ENCODE measurements at regions not wholly inside any gene's neighbourhood (a gene's known extent, or its start where the extent isn't known, plus 50 kb on each side); places are given as distances from the start of the nearest gene placed in this dataset.

- Histone ChIP-seq H3K9me2 (ENCODE audit: insufficient read depth) (no peaks in the 10 kb centered on the region), H3K9ac (no peak overlapping the region), H3K36me3 (ENCODE audit: low read depth) (no peaks in the 10 kb centered on the region), H3K4me1 (ENCODE audit: insufficient read depth) (no peaks in the 10 kb centered on the region), H3K79me2 (ENCODE audit: insufficient read depth) (no peaks in the 10 kb centered on the region), H3F3A (ENCODE audit: insufficient read depth) (no peaks in the 10 kb centered on the region), H3K4me2 (ENCODE audit: unreplicated experiment) (no peak overlapping the region), H3K27me3 (replicated peaks; ENCODE audit: insufficient read depth) (no peaks in the 10 kb centered on the region), H3K9me3 (ENCODE audit: low read depth) (no peaks in the 10 kb centered on the region), H3K4me3 (no peak overlapping the region), H2AFZ (no peak overlapping the region), H3K27ac (no peak overlapping the region), H4K20me1 (ENCODE audit: insufficient read depth) (no peaks in the 10 kb centered on the region)
- TF ChIP-seq EZH2phosphoT487 (IDR thresholded peaks at IDR 0.05; ENCODE audit: insufficient read depth, low read depth) (no peak), EZH2 (IDR thresholded peaks at IDR 0.05; ENCODE audit: insufficient read depth, poor library complexity, severe bottlenecking) (no peak)
- in situ Hi-C loops (cut with MboI): no loop called here
- DNase-seq: no peak
- 38 to 46% methylated on average over 4 of the region's 4 CpGs for WGBS, 2 experiments (ENCODE audit: low coverage in 1 of 2, low lambda C conversion rate in 2 of 2, missing lambda C conversion rate in 2 of 2)
Observed at GRCh38 chr9:106528158-106528557, 334.8 kb upstream of the ZNF462 start.

- H3K4me1 ChIP-seq (ENCODE audit: insufficient read depth): no peaks in the 10 kb centered on the region
- no peak overlapping the region for H3K4me3 ChIP-seq
- H3K9ac ChIP-seq: no peak overlapping the region
- no peak overlapping the region for H3K4me2 ChIP-seq (ENCODE audit: unreplicated experiment)
- no peaks in the 10 kb centered on the region for H3F3A ChIP-seq (ENCODE audit: insufficient read depth)
- H3K27ac ChIP-seq: no peak overlapping the region
- H2AFZ ChIP-seq: no peak overlapping the region
- H3K9me2 ChIP-seq (ENCODE audit: insufficient read depth): no peaks in the 10 kb centered on the region
- TF ChIP-seq EZH2 (IDR thresholded peaks at IDR 0.05; ENCODE audit: insufficient read depth, poor library complexity, severe bottlenecking): no peak
- TF ChIP-seq EZH2phosphoT487 (IDR thresholded peaks at IDR 0.05; ENCODE audit: insufficient read depth, low read depth): no peak
- no peaks in the 10 kb centered on the region for H3K79me2 ChIP-seq (ENCODE audit: insufficient read depth)
- DNase-seq: no peak
- H3K36me3 ChIP-seq (ENCODE audit: low read depth): no peaks in the 10 kb centered on the region
- H4K20me1 ChIP-seq (ENCODE audit: insufficient read depth): no peaks in the 10 kb centered on the region
- in situ Hi-C loops (cut with MboI): no loop called here
- WGBS, 2 experiments (ENCODE audit: low coverage in 1 of 2, low lambda C conversion rate in 2 of 2, missing lambda C conversion rate in 2 of 2): 28 to 37% methylated on average over 3 of the region's 3 CpGs
- no peaks in the 10 kb centered on the region for H3K27me3 ChIP-seq (replicated peaks; ENCODE audit: insufficient read depth)
- no peaks in the 10 kb centered on the region for H3K9me3 ChIP-seq (ENCODE audit: low read depth)
Observed at GRCh38 chr9:106529616-106530015, 333.4 kb upstream of the ZNF462 start.

- H3K79me2 ChIP-seq (ENCODE audit: insufficient read depth): no peaks in the 10 kb centered on the region
- no peak for DNase-seq
- no peak overlapping the region for H2AFZ ChIP-seq
- no peaks in the 10 kb centered on the region for H3F3A ChIP-seq (ENCODE audit: insufficient read depth)
- WGBS, 2 experiments (ENCODE audit: low coverage in 1 of 2, low lambda C conversion rate in 2 of 2, missing lambda C conversion rate in 2 of 2): 60 to 66% methylated on average over 1 of the region's 1 CpG
- no peaks in the 10 kb centered on the region for H3K36me3 ChIP-seq (ENCODE audit: low read depth)
- H3K9ac ChIP-seq: no peak overlapping the region
- no peaks in the 10 kb centered on the region for H3K4me1 ChIP-seq (ENCODE audit: insufficient read depth)
- H3K9me3 ChIP-seq (ENCODE audit: low read depth): no peaks in the 10 kb centered on the region
- no peak overlapping the region for H3K27ac ChIP-seq
- in situ Hi-C loops (cut with MboI): no loop called here
- no peak overlapping the region for H3K4me2 ChIP-seq (ENCODE audit: unreplicated experiment)
- no peaks in the 10 kb centered on the region for H4K20me1 ChIP-seq (ENCODE audit: insufficient read depth)
- H3K4me3 ChIP-seq: no peak overlapping the region
- H3K27me3 ChIP-seq (replicated peaks; ENCODE audit: insufficient read depth): no peaks in the 10 kb centered on the region
- TF ChIP-seq EZH2phosphoT487 (IDR thresholded peaks at IDR 0.05; ENCODE audit: insufficient read depth, low read depth) (no peak), EZH2 (IDR thresholded peaks at IDR 0.05; ENCODE audit: insufficient read depth, poor library complexity, severe bottlenecking) (no peak)
- H3K9me2 ChIP-seq (ENCODE audit: insufficient read depth): no peaks in the 10 kb centered on the region
Observed at GRCh38 chr9:106531491-106531890, 331.5 kb upstream of the ZNF462 start.

GRCh38 chr9:106532306-106533015 lies 330.5 kb upstream of the ZNF462 start:
- H3K9ac ChIP-seq: no peak overlapping the region
- WGBS, 2 experiments (ENCODE audit: low coverage in 1 of 2, low lambda C conversion rate in 2 of 2, missing lambda C conversion rate in 2 of 2): 61 to 67% methylated on average over 5 of the region's 5 CpGs
- in situ Hi-C loops (cut with MboI): no loop called here
- H3K4me3 ChIP-seq: no peak overlapping the region
- H4K20me1 ChIP-seq (ENCODE audit: insufficient read depth): no peaks in the 10 kb centered on the region
- no peaks in the 10 kb centered on the region for H3K27me3 ChIP-seq (replicated peaks; ENCODE audit: insufficient read depth)
- H3K36me3 ChIP-seq (ENCODE audit: low read depth): no peaks in the 10 kb centered on the region
- DNase-seq: no peak
- no peaks in the 10 kb centered on the region for H3K79me2 ChIP-seq (ENCODE audit: insufficient read depth)
- H3F3A ChIP-seq (ENCODE audit: insufficient read depth): no peaks in the 10 kb centered on the region
- H3K9me3 ChIP-seq (ENCODE audit: low read depth): no peaks in the 10 kb centered on the region
- TF ChIP-seq EZH2phosphoT487 (IDR thresholded peaks at IDR 0.05; ENCODE audit: insufficient read depth, low read depth) (no peak), EZH2 (IDR thresholded peaks at IDR 0.05; ENCODE audit: insufficient read depth, poor library complexity, severe bottlenecking) (no peak)
- no peaks in the 10 kb centered on the region for H3K4me1 ChIP-seq (ENCODE audit: insufficient read depth)
- H3K4me2 ChIP-seq (ENCODE audit: unreplicated experiment): no peak overlapping the region
- H3K27ac ChIP-seq: no peak overlapping the region
- H2AFZ ChIP-seq: no peak overlapping the region
- no peaks in the 10 kb centered on the region for H3K9me2 ChIP-seq (ENCODE audit: insufficient read depth)
